ENCODE measurements at regions not wholly inside any gene's neighbourhood (a gene's known extent, or its start where the extent isn't known, plus 50 kb on each side); places are given as distances from the start of the nearest gene placed in this dataset.
"Not testable (repeated sequence)": the region's sequence is repeated elsewhere in the genome, so short reads cannot be mapped to it uniquely, and the experiment has no call there.

GRCh38 chr20:12847872-12848271, 160.9 kb upstream of the SPTLC3 start:
- DNase-seq, result no peak

GRCh38 chr20:12849225-12849910, 159.4 kb upstream of the SPTLC3 start:
- no peak for DNase-seq

DNA sequence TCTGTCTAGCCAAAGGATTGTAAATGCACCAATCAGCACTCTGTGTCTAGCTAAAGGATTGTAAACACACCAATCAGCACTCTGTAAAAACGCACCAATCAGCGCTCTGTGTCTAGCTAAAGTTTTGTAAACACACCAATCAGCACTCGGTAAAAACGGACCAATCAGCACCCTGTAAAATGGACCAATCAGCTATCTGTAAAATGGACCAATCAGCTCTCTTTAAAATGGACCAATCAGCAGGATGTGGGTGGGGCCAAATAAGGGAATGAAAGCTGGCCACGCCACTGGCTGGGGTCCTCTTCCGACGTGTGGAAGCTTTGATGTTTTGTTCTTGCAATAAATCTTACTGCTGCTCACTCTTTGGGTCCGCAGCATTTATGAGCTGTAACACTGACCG, 151.1 kb upstream of the SPTLC3 start:
- not testable (repeated sequence) for DNase-seq

DNA sequence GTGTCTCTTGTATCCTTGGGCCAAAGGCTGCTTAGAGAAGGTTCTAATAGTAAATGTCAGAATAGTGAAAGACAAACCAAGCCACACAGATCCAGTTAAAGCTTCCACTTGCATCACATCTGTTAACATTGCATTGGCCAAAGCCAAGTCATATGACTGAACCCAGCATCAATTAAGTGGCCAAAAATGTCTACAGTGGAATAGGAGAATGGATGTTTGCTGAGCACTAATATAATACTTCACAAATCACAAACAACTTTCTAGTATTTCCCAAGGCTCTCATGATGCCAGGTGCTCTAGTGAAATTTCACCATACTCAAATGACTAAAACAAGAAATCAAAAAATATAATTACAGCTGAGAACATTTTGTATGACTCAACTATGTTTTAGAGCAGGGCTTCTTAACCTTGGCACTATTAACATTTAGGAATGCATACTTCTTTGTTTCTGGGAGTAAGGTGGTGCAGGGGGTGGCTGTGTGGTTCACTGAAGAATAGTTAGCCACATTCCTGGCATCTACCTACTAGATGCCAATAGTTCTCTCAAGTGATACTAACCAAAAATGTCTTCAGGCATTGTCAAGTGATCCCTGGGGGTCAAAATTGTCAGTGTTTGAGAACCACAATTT, 148.0 kb upstream of the SPTLC3 start:
- no peak for DNase-seq

- no peak for DNase-seq
These were observed 139.1 kb upstream of the SPTLC3 start for GRCh38 chr20:12869669-12870068.

- DNase-seq, result no peak
These were observed 138.2 kb upstream of the SPTLC3 start for GRCh38 chr20:12870588-12870987.

DNA sequence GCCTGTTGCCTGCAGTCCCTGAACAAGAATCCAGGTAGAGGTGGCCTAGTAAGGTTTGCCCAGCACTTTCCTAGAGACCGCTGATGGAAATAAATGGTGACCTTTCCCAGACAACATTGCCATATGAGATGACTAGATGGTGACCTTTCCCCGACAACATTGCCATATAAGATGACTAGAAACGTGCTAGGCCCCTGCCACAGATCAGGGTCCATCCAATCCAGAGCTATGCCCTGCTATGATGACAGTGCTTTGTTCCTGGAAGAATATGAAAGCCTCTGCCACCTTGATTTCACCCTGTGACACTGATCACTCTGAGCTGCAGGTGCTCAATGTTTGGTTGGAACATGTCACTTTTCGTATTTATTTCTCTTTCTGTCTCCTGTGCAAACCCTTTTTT, 133.8 kb upstream of the SPTLC3 start:
- no peak for DNase-seq

DNA sequence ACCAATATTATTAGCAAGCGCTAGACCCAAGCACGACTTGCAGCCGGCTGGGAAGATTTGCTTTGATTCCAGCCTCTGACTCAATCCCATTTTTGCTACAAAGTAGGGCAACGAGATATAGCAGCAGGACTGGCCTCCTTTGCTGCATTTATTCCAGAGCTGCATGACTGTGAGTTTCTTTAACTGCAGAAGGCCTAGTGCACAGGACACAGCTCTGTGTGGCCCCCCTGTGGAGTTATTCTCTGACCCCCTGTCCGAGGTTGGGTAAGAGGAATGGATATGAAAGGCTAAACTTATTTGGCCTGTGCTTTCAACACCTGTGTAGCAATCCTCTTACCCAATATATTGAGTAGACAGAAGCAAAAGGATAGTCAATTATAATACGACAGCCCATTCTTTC, 133.3 kb upstream of the SPTLC3 start:
- DNase-seq, result no peak

DNA sequence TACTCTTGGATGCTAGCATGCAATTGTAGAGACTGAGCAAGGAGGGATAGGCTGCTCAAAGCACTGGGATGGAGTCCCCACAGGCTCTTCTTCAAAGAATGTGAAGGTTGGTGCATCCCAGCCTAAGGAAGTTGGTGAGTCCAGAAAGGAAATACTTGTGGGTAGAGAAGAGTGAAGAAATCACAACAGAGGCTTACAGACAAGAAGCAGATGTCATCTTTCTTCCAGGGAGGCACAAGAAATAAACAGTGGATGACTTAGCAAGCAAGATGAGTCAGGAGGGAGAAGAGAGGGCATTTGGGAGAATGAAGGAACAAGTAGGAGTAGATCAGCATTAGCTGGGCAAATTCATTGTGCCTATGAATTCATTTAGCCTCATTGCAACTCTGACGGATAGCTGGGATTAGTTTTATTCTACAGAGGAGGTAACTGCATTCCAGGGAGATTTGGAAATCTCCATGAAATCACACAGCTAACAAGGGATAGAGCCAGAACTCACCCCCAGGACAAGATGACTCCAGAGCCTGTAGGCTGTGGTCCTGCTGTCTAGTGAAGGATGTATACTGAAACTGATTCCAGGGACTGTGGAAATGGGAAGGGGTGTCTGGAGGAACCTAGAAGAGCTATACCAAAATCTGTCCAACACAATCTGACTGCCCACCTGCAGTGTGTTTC, 125.8 kb upstream of the SPTLC3 start:
- no peak for DNase-seq

DNA sequence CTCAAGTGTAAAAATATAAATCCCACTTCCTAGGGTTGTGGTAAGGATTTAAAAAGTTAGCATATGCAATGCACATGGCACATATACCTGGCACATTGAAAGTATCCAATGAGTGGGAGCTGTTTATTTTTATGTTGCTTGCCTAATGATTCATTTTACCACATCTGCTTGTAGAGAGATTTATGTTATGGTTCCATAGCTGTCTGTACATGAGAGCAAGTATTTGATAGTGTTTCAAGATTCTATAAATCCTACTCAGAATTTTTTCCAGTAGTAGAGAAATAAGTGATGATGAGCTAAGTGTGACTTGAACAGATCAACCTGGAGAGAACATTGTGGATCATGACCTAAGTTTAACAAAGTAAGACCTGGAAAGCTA, 125.3 kb upstream of the SPTLC3 start:
- DNase-seq, result no peak

DNA sequence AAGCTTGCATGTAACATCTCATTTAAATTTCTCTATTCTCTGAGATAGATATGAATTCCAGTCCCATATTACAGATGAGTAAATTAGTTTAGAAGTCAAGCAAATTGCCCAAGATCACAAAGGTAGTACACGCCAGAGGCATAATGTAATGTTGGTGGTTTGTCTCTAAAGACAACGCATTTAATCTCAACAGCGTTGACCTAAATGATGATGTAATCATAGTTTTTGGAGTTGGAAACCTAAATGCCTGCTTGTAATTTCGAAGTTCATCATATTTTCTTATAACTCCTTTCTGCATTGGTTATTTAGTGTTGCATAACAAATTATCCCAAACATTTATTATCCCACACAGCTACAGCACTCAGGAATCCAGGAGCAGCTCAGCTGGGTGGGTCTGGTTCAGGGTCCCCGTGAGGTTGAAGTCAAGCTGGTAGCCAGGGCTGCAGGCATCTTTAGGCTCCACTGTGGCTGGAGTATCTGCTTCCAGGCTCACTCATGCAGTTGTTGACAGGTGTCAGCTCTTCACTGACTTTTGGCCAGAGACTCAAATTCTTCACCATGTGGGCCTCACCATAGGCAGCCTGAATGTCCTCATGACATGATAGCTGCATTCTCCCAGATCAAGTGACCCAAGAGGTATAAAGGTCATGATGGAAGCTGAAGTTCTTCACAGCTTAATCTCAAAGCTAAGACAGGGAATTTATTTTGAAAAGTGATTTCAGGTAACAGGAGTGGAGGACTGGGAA, 122.0 kb upstream of the SPTLC3 start:
- no peak for DNase-seq

DNA sequence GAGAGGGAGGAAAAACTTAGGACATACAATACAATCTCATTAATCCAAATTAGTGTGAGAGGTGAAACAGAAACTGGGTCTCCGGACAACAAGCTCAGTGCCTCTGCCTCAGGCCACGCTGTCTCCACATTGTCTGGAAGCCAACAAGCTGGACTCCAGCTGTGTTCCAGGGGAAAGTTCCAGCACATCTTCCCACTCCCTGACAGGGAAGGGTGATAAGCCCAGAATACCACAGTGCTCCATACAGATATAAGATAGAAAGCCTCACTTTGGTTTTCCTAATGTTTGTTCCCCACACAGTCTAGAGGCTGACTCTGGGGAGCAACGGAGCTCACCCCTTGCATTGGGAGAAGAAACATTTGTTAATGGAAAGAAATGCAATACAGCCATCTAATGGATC, 117.1 kb upstream of the SPTLC3 start:
- no peak for DNase-seq

GRCh38 chr20:12893019-12893418, 115.8 kb upstream of the SPTLC3 start:
- DNase-seq, result no peak

DNA sequence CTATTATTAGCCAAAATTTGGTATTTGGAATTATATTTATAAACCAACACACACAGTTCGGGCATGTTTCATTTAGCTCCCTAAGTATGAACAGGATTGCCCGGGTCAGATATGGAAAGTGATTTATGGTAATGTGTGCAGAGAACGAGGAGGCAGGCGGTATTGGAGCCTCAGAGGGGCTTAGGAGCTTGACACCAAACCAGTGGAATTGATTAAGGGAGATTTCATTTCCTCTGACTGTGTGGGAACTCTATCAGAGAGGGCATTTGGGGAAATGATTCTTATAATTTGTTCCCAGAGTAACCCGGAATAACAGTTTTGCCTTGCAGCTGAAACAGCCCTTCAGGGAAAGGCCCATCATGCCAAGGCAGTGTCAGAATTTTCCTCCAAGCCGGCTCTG, 115.1 kb upstream of the SPTLC3 start:
- DNase-seq, result no peak

GRCh38 chr20:12894089-12894488, 114.7 kb upstream of the SPTLC3 start:
- no peak for DNase-seq

- no peak for DNase-seq
These were observed 112.6 kb upstream of the SPTLC3 start for GRCh38 chr20:12896180-12896579.

GRCh38 chr20:12902992-12903391, 105.8 kb upstream of the SPTLC3 start:
- no peak for DNase-seq

- no peak for DNase-seq
These were observed 102.4 kb upstream of the SPTLC3 start for GRCh38 chr20:12906361-12906760.

DNA sequence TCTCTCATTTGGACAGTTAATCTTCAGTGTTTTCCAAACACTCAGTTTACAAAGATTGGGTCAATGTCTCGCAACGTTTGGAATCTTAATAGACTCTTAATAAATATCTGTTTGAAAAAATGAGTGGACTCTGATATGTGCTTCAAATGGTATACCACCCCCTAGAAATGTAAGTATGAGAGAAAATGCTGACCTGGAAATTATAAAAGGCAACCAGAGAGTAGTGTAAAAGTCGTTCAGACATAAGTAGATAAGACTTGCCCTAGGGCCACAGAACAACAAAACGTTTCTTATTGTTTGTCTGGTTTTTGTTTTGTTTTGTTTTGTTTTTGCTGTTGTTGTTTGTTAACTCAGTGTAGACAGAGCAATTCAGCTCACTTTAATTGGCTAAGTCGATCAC, 97.4 kb upstream of the SPTLC3 start:
- DNase-seq, result no peak

- DNase-seq, result no peak
These were observed 94.9 kb upstream of the SPTLC3 start for GRCh38 chr20:12913781-12914443.

DNA sequence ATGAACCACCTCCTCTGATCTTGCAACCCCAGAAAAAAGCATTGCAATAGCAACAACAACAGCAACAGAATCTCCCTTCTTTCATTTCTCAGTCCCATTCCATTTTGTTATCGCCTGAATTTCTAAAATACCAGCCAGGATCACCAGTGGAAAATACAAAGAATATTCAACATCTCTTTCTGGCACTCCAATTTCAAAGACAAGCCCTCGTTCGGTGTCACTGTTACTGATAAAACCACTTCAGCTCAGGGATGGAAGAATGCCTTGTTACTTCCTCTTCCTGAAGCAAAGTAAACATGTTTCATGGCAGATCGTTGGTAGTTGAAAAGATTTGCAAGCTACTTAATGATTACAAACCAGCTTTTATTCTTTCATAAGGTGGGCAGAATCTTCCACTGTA, 94.0 kb upstream of the SPTLC3 start:
- DNase-seq, result no peak

GRCh38 chr20:12916699-12917098, 92.1 kb upstream of the SPTLC3 start:
- no peak for DNase-seq

DNA sequence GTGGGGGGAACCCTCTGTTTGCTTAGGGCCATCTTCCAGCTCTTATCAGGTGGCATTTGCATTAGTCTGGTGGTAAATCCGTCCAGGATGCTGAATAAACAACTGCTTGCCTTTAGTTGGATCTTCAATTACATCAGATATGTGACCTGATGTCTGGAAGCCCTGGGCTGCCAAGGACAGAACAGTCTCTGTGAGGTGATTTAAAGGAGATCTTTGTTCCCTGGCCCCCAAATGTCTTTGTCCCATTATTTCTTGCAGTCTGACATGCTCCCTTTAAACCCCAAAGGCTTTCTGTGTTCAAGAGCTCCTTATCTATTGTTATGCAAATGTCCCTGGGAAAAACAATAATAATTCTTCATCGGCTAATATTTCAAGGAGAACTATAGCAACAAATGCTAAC, 84.6 kb upstream of the SPTLC3 start:
- DNase-seq, result no peak
